H9 (cell line): ENCODE measurements at regions not wholly inside any gene's neighbourhood (a gene's known extent, or its start where the extent isn't known, plus 50 kb on each side); places are given as distances from the start of the nearest gene placed in this dataset.

Source experiments
- DNase-seq: peaks from one replicate; pipeline ENCODE4 v3.0.0-alpha.2; 2017
- H2AFZ ChIP-seq: one replicate; pipeline ENCODE4 v1.6.1; 2013; ENCODE audit warnings: mild to moderate bottlenecking, low read length, control low read depth, moderate library complexity
- H2AK5ac ChIP-seq: 2 replicates; pipeline ENCODE4 v1.6.1; 2013; ENCODE audit warnings: low read length, control low read depth, mixed read lengths; ENCODE audit not compliant: insufficient read length
- H2BK120ac ChIP-seq: one replicate; pipeline ENCODE4 v1.6.1; 2013; ENCODE audit warnings: low read depth, mild to moderate bottlenecking, low read length, control low read depth, inconsistent platforms; ENCODE audit not compliant: poor library complexity, severe bottlenecking
- H2BK12ac ChIP-seq: 2 replicates; pipeline ENCODE4 v1.6.1; 2013; ENCODE audit warnings: low read length, control low read depth, mixed read lengths, low read depth; ENCODE audit not compliant: insufficient read length
- H2BK15ac ChIP-seq: 2 replicates; pipeline ENCODE4 v1.6.1; 2013; ENCODE audit warnings: low read depth, low read length, control low read depth
- H2BK20ac ChIP-seq: one replicate; pipeline ENCODE4 v1.6.1; 2013; ENCODE audit warnings: low read depth, mild to moderate bottlenecking, low read length, control low read depth, inconsistent platforms; ENCODE audit not compliant: poor library complexity, severe bottlenecking
- H2BK5ac ChIP-seq: 2 replicates; pipeline ENCODE4 v1.6.1; 2013; ENCODE audit warnings: low read length, control low read depth, mixed read lengths; ENCODE audit not compliant: insufficient read length
- H3K14ac ChIP-seq: 2 replicates; pipeline ENCODE4 v1.6.1; 2013; ENCODE audit warnings: low read length, control low read depth; ENCODE audit not compliant: insufficient read depth
- H3K18ac ChIP-seq: 2 replicates; pipeline ENCODE4 v1.6.1; 2013; ENCODE audit warnings: low read depth, mild to moderate bottlenecking, mixed read lengths, low read length, control low read depth; ENCODE audit not compliant: insufficient read length
- H3K23ac ChIP-seq: 2 replicates; pipeline ENCODE4 v1.6.1; 2013; ENCODE audit warnings: low read length, control low read depth, mixed read lengths, low read depth; ENCODE audit not compliant: insufficient read length
- H3K23me2 ChIP-seq: 2 replicates; pipeline ENCODE4 v1.6.1; 2013; ENCODE audit warnings: low read depth, mild to moderate bottlenecking, mixed read lengths, low read length, control low read depth; ENCODE audit not compliant: insufficient read length, poor library complexity, severe bottlenecking
- H3K27ac ChIP-seq: 2 replicates; pipeline ENCODE4 v1.5.1; 2013; ENCODE audit warnings: low read length, control low read depth, mixed read lengths, low read depth; ENCODE audit not compliant: insufficient read length
- H3K27me3 ChIP-seq: 2 replicates; pipeline ENCODE4 v1.6.1; 2013; ENCODE audit warnings: low read length, control low read depth, inconsistent platforms; ENCODE audit not compliant: insufficient read depth
- H3K4ac ChIP-seq: 2 replicates; pipeline ENCODE4 v1.6.1; 2013; ENCODE audit warnings: low read depth, mild to moderate bottlenecking, control low read depth, inconsistent platforms, low read length, moderate library complexity
- H3K4me1 ChIP-seq: 2 replicates; pipeline ENCODE4 v1.6.1; 2013; ENCODE audit warnings: low read length, control low read depth, inconsistent platforms; ENCODE audit not compliant: insufficient read depth
- H3K4me2 ChIP-seq: 2 replicates; pipeline ENCODE4 v1.6.1; 2013; ENCODE audit warnings: low read length, control low read depth, mixed read lengths; ENCODE audit not compliant: insufficient read length, insufficient read depth
- H3K56ac ChIP-seq: 2 replicates; pipeline ENCODE4 v1.6.1; 2013; ENCODE audit warnings: low read depth, mild to moderate bottlenecking, mixed read lengths, low read length, control low read depth; ENCODE audit not compliant: insufficient read length
- H3K79me1 ChIP-seq: 2 replicates; pipeline ENCODE4 v1.6.1; 2013; ENCODE audit warnings: low read depth, mild to moderate bottlenecking, moderate library complexity, low read length, control low read depth, inconsistent platforms; ENCODE audit not compliant: insufficient read depth, poor library complexity, severe bottlenecking
- H3K79me2 ChIP-seq: 2 replicates; pipeline ENCODE4 v1.6.1; 2013; ENCODE audit warnings: low read length, control low read depth, inconsistent platforms; ENCODE audit not compliant: insufficient read depth
- H3K9ac ChIP-seq: 2 replicates; pipeline ENCODE4 v1.6.1; 2013; ENCODE audit warnings: low read length, control low read depth, mixed read lengths; ENCODE audit not compliant: insufficient read length; ENCODE audit errors: extremely low read depth
- H3K9me3 ChIP-seq: one replicate; pipeline ENCODE4 v1.6.1; 2013; ENCODE audit warnings: low read depth, low read length, inconsistent platforms; ENCODE audit not compliant: control insufficient read depth
- H3T11ph ChIP-seq: one replicate; pipeline ENCODE4 v1.6.1; 2013; ENCODE audit warnings: mild to moderate bottlenecking, low read length, control low read depth, inconsistent platforms
- H4K20me1 ChIP-seq: one replicate; pipeline ENCODE4 v1.6.1; 2013; ENCODE audit not compliant: control insufficient read depth, insufficient read length, insufficient read depth
- H4K5ac ChIP-seq: 2 replicates; pipeline ENCODE4 v1.6.1; 2013; ENCODE audit warnings: low read depth, mild to moderate bottlenecking, mixed read lengths, low read length, control low read depth; ENCODE audit not compliant: insufficient read length
- H4K8ac ChIP-seq: replicated peaks from 2 replicates; pipeline ENCODE4 v1.6.1; 2013; ENCODE audit warnings: low read length, control low read depth, mixed read lengths, low read depth; ENCODE audit not compliant: insufficient read length
- H4K91ac ChIP-seq: 2 replicates; pipeline ENCODE4 v1.6.1; 2013; ENCODE audit warnings: low read depth, mild to moderate bottlenecking, moderate library complexity, mixed read lengths, low read length, control low read depth; ENCODE audit not compliant: insufficient read length
- H3K27ac Mint-ChIP-seq, 3 experiments: 2 replicates in 2 of 3; 3 replicates in 1 of 3; pipeline ENCODE4 v1.8.0; 2020 to 2021; ENCODE audit warnings: mixed read lengths in 3 of 3, mild to moderate bottlenecking in 1 of 3, moderate library complexity in 1 of 3
- H3K27me3 Mint-ChIP-seq: 2 replicates; pipeline ENCODE4 v1.8.0; 2021; ENCODE audit warnings: low read depth, mild to moderate bottlenecking, moderate library complexity, mixed read lengths
- H3K36me3 Mint-ChIP-seq, 3 experiments: 2 replicates in 2 of 3; 3 replicates in 1 of 3; pipeline ENCODE4 v1.8.0; 2020 to 2021; ENCODE audit warnings: low read depth in 3 of 3, mixed read lengths in 3 of 3; ENCODE audit not compliant: insufficient read depth in 1 of 3
- H3K4me1 Mint-ChIP-seq, 2 experiments: 2 replicates each; pipeline ENCODE4 v1.8.0; 2020; ENCODE audit warnings: mixed read lengths in 2 of 2
- H3K4me3 Mint-ChIP-seq, 2 experiments: 2 replicates in 1 of 2; 3 replicates in 1 of 2; pipeline ENCODE4 v1.8.0; 2020 to 2021; ENCODE audit warnings: mild to moderate bottlenecking in 2 of 2, mixed read lengths in 2 of 2, moderate library complexity in 1 of 2
- H3K9me3 Mint-ChIP-seq, 2 experiments: 2 replicates in 1 of 2; 3 replicates in 1 of 2; pipeline ENCODE4 v1.8.0; 2020; ENCODE audit warnings: mild to moderate bottlenecking in 2 of 2, mixed read lengths in 2 of 2, moderate library complexity in 1 of 2
- CTCF ChIP-seq: fragments of 200-600 bp; sonication (generic); conservative IDR thresholded peaks from 3 replicates; pipeline ENCODE4 v1.8.0; 2021; ENCODE audit warnings: antibody characterized with exemption, mild to moderate bottlenecking
- WGBS: extraction: QIAGEN DNeasy Blood & Tissue Kit; methylation state at CpG from one replicate; pipeline ENCODE4 v1.1.7; 2013; ENCODE audit warnings: missing lambda C conversion rate, low lambda C conversion rate, mixed read lengths; ENCODE audit not compliant: insufficient read length; ENCODE audit errors: extremely low coverage; 5-methylcytosine and 5-hydroxymethylcytosine counted together

GRCh38 chr12:111212814-111213456, 156.0 kb downstream of the PHETA1 start:
- H3K56ac ChIP-seq = no peak overlapping the region
- Mint-ChIP-seq H3K36me3 (no peaks in the 10 kb centered on the region; a peak in 1 of 7 replicates), H3K27ac (no peak overlapping the region), H3K4me1 (peaks cover 4 to 20% of the 10 kb centered on the region in 2 experiments; a peak in 3 of 4 replicates), H3K27me3 (peaks cover 2% of the 10 kb centered on the region), H3K4me3 (no peak overlapping the region), H3K9me3 (no peaks in the 10 kb centered on the region)
- no peaks in the 10 kb centered on the region for H3K23me2 ChIP-seq
- no peak overlapping the region for H3K14ac ChIP-seq
- H3K27ac ChIP-seq = no peak overlapping the region
- H3K79me1 ChIP-seq = no peaks in the 10 kb centered on the region
- H3K23ac ChIP-seq = no peak overlapping the region
- no peak for TF ChIP-seq CTCF
- no peak overlapping the region for H2BK12ac ChIP-seq
- no peak overlapping the region for H3T11ph ChIP-seq
- no CpG with 5 or more reads among the region's 12 CpGs for WGBS
- H4K8ac ChIP-seq = no peak overlapping the region
- H2BK120ac ChIP-seq = no peak overlapping the region
- no peak overlapping the region for H3K4me2 ChIP-seq
- no peak overlapping the region for H4K91ac ChIP-seq
- H3K79me2 ChIP-seq = no peaks in the 10 kb centered on the region
- H2BK15ac ChIP-seq = no peak overlapping the region
- H3K18ac ChIP-seq = no peak overlapping the region
- H4K5ac ChIP-seq = no peak overlapping the region
- no peak overlapping the region for H2BK20ac ChIP-seq
- no peak overlapping the region for H2AFZ ChIP-seq
- no peak overlapping the region for H2AK5ac ChIP-seq
- H3K4me1 ChIP-seq = no peaks in the 10 kb centered on the region
- no peak overlapping the region for H3K9ac ChIP-seq
- no peak overlapping the region for H3K4ac ChIP-seq
- no peak for DNase-seq
- no peaks in the 10 kb centered on the region for H4K20me1 ChIP-seq
- H2BK5ac ChIP-seq = no peak overlapping the region
- H3K9me3 ChIP-seq = no peaks in the 10 kb centered on the region
- H3K27me3 ChIP-seq = no peaks in the 10 kb centered on the region
